ENCODE measurements at regions not wholly inside any gene's neighbourhood (a gene's known extent, or its start where the extent isn't known, plus 50 kb on each side); places are given as distances from the start of the nearest gene placed in this dataset.
"Not testable (repeated sequence)": the region's sequence is repeated elsewhere in the genome, so short reads cannot be mapped to it uniquely, and the experiment has no call there.

GRCh38 chr1:104182251-104182650 is 432.6 kb downstream of the AMY1C start:
- DNase-seq, result no peak

- no peak for DNase-seq
Measured at GRCh38 chr1:104189207-104189606, 439.5 kb downstream of the AMY1C start.

- DNase-seq, result no peak
Measured at GRCh38 chr1:104190821-104191220, 441.1 kb downstream of the AMY1C start.

- no peak for DNase-seq
Measured at GRCh38 chr1:104195395-104195794, 445.7 kb downstream of the AMY1C start.

- no peak for DNase-seq
Measured at GRCh38 chr1:104196136-104196535, 446.4 kb downstream of the AMY1C start.

- no peak for DNase-seq
Measured at GRCh38 chr1:104197516-104197915, 447.8 kb downstream of the AMY1C start.

- no peak for DNase-seq
Measured at GRCh38 chr1:104212239-104212638, 462.5 kb downstream of the AMY1C start.

GRCh38 chr1:104217395-104217986 is 467.8 kb downstream of the AMY1C start:
- not testable (repeated sequence) for DNase-seq

- DNase-seq, result no peak
Measured at GRCh38 chr1:104229860-104230259, 480.2 kb downstream of the AMY1C start.

- DNase-seq, result no peak
Measured at GRCh38 chr1:104231676-104232075, 482.0 kb downstream of the AMY1C start.

GRCh38 chr1:104235141-104235540 is 485.4 kb downstream of the AMY1C start:
- DNase-seq, result no peak

- DNase-seq, result peak; percentile 12
Measured at GRCh38 chr1:104238991-104239390, 489.3 kb downstream of the AMY1C start.

- DNase-seq, result no peak
Measured at GRCh38 chr1:104248385-104248784, 498.7 kb downstream of the AMY1C start.

- no peak for DNase-seq
Measured at GRCh38 chr1:104259481-104259880, 509.8 kb downstream of the AMY1C start.

GRCh38 chr1:104263110-104263509 is 513.4 kb downstream of the AMY1C start:
- not testable (repeated sequence) for DNase-seq

- no peak for DNase-seq
Measured at GRCh38 chr1:104264521-104264920, 514.8 kb downstream of the AMY1C start.

- DNase-seq, result no peak
Measured at GRCh38 chr1:104265163-104265562, 515.5 kb downstream of the AMY1C start.

GRCh38 chr1:104266612-104267011 is 516.9 kb downstream of the AMY1C start:
- DNase-seq, result no peak

- DNase-seq, result not testable (repeated sequence)
Measured at GRCh38 chr1:104288322-104288721, 538.6 kb downstream of the AMY1C start.

GRCh38 chr1:104291156-104291555 is 541.5 kb downstream of the AMY1C start:
- DNase-seq, result no peak

GRCh38 chr1:104294259-104294658 is 544.6 kb downstream of the AMY1C start:
- no peak for DNase-seq

GRCh38 chr1:104295511-104295910 is 545.8 kb downstream of the AMY1C start:
- DNase-seq, result no peak

- no peak for DNase-seq
Measured at GRCh38 chr1:104309673-104310072, 560.0 kb downstream of the AMY1C start.

GRCh38 chr1:104315823-104316222 is 566.1 kb downstream of the AMY1C start:
- no peak for DNase-seq

- DNase-seq, result no peak
Measured at GRCh38 chr1:104322131-104322530, 572.4 kb downstream of the AMY1C start.
